ENCODE measurements at regions not wholly inside any gene's neighbourhood (a gene's known extent, or its start where the extent isn't known, plus 50 kb on each side); places are given as distances from the start of the nearest gene placed in this dataset.
"Not testable (repeated sequence)": the region's sequence is repeated elsewhere in the genome, so short reads cannot be mapped to it uniquely, and the experiment has no call there.

DNA sequence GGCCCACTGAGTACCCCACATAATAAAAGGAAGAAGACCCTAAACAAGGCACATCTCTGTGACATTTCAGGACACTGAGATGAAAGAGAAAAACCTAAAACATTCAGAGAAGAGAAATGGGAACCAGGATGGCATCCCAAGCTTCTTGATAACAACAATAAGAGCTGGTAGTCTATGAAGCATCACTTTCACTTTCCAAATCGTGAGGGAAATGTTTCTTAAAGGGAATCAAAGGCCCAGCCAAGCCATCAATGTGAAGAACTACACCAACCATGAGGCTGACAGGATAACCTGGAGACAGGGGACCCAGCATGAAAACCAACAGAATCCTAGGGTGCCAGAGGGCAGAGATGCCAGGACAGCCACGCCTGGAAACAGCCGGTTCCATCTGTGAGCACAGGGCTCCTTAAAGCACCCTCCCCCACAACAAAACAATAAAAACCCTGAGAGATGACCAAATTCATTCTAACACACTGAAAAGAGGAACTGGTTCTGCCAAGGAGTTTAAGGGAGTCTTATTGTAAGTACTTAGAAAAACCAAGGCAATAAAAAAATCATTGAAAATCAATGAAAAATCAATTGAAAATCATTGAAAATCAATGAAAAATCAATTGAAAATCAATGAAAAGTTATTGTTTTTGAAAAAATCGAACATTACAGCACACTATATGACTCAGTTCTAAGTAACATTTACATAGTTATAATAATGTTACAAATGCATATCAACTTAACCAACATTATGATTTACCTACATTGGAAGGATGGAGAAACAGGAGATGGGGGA is 141.5 kb upstream of the ERG start:
- TF ChIP-seq, protein P1, sequence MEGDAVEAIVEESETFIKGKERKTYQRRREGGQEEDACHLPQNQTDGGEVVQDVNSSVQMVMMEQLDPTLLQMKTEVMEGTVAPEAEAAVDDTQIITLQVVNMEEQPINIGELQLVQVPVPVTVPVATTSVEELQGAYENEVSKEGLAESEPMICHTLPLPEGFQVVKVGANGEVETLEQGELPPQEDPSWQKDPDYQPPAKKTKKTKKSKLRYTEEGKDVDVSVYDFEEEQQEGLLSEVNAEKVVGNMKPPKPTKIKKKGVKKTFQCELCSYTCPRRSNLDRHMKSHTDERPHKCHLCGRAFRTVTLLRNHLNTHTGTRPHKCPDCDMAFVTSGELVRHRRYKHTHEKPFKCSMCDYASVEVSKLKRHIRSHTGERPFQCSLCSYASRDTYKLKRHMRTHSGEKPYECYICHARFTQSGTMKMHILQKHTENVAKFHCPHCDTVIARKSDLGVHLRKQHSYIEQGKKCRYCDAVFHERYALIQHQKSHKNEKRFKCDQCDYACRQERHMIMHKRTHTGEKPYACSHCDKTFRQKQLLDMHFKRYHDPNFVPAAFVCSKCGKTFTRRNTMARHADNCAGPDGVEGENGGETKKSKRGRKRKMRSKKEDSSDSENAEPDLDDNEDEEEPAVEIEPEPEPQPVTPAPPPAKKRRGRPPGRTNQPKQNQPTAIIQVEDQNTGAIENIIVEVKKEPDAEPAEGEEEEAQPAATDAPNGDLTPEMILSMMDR (IDR thresholded peaks at IDR 0.05; ENCODE audit: poor library complexity, severe bottlenecking), result no peak
- ATAC-seq (ENCODE audit: low read depth) (no peak; the same call in 2 of the 3 replicates), DNase-seq (ENCODE audit: low spot score) (no peak)
- H3K9me3 ChIP-seq (ENCODE audit: severe bottlenecking), result no peaks in the 10 kb centered on the region
- H3K4me3 ChIP-seq (ENCODE audit: severe bottlenecking), result no peak overlapping the region
- no peaks in the 10 kb centered on the region for H3K36me3 ChIP-seq (ENCODE audit: low read depth)
- H3K4me1 ChIP-seq (ENCODE audit: insufficient read depth, poor library complexity, severe bottlenecking), result peaks cover 8% of the 10 kb centered on the region
- H3K27me3 ChIP-seq (ENCODE audit: insufficient read depth, poor library complexity, severe bottlenecking), result no peaks in the 10 kb centered on the region
- H3K27ac ChIP-seq (ENCODE audit: poor library complexity, severe bottlenecking), result no peak overlapping the region

DNA sequence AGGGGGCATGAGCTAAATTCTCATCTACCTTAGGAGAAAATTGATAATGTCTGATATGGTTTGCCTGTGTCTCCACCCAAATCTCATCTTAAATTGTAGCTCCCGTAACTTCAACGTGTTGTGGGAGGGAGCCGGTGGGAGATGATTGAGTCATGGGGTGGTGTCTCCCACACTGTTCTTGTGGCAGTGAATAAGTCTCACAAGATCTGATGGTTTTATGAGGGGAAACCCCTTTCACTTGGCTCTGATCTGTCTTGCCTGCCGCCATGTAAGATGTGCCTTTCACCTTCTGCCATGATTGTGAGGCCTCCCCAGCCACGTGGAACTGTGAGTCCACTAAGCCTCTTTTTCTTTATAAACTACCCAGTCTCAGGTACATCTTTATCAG is 142.1 kb upstream of the ERG start:
- H3K36me3 ChIP-seq (ENCODE audit: low read depth); H3K9me3 ChIP-seq (ENCODE audit: severe bottlenecking); H3K27me3 ChIP-seq (ENCODE audit: insufficient read depth, poor library complexity, severe bottlenecking); ATAC-seq (ENCODE audit: low read depth); H3K27ac ChIP-seq (ENCODE audit: poor library complexity, severe bottlenecking); H3K4me3 ChIP-seq (ENCODE audit: severe bottlenecking); DNase-seq (ENCODE audit: low spot score): not testable (repeated sequence)
- peaks cover 13% of the 10 kb centered on the region for H3K4me1 ChIP-seq (ENCODE audit: insufficient read depth, poor library complexity, severe bottlenecking)

DNA sequence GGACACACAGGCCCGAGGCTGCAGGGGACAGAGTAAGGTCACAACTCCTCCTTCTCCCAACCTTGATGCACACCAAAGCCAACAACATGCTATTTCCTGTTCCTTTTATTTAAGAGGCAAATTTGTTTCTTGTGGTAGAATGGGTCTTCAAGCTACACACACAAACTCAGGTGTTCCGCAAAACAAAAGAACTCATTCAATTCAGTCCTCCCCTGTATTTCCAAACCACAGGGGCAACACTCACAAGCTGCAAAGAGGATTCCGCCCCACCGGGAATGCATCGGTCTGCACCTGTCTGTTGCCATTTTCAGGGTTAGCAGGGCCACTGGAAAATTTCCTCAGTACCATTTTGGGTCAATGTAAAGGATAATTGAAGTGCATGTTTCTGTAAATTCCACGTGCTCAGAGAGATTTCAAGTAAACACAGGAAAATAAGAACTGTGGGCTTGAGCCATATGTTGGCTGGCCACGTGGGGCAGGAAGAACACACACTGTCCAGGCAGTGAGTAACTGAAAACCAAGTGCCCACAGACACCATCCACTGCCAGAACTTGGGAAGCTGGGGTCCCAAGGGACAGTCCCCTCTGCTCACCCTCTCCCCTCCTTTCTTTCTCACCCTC is 145.2 kb upstream of the ERG start:
- DNase-seq (ENCODE audit: low spot score) (no peak), ATAC-seq (ENCODE audit: low read depth) (no peak)
- no peaks in the 10 kb centered on the region for H3K9me3 ChIP-seq (ENCODE audit: severe bottlenecking)
- no peak overlapping the region for H3K4me3 ChIP-seq (ENCODE audit: severe bottlenecking)
- H3K36me3 ChIP-seq (ENCODE audit: low read depth), result no peaks in the 10 kb centered on the region
- H3K27me3 ChIP-seq (ENCODE audit: insufficient read depth, poor library complexity, severe bottlenecking), result no peaks in the 10 kb centered on the region
- no peak overlapping the region for H3K27ac ChIP-seq (ENCODE audit: poor library complexity, severe bottlenecking)
- TF ChIP-seq, protein P1 (IDR thresholded peaks at IDR 0.05; ENCODE audit: poor library complexity, severe bottlenecking), result no peak
- peaks cover 29% of the 10 kb centered on the region for H3K4me1 ChIP-seq (ENCODE audit: insufficient read depth, poor library complexity, severe bottlenecking)

DNA sequence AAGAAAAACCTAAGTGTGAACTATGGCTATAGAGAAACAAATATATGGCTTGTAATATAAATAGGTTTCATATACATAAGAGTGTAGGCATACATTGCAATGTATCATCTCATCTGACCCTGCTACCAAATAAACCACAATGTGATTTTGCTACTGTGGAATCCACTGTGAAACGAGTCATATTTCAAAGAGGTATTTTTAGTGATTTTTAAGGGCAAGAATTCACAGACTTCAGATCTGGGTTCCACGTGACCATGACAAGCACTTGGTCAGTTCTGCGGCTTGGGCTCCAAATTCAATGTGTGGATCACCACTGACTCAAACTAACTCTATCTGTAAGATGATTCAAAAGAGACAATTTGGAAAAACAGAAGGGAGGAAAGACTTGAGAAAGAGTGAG is 147.0 kb upstream of the ERG start:
- Histone ChIP-seq H3K27me3 (ENCODE audit: insufficient read depth, poor library complexity, severe bottlenecking) (no peaks in the 10 kb centered on the region), H3K27ac (ENCODE audit: poor library complexity, severe bottlenecking) (peak overlapping the region; percentile 48), H3K36me3 (ENCODE audit: low read depth) (no peaks in the 10 kb centered on the region), H3K9me3 (ENCODE audit: severe bottlenecking) (no peaks in the 10 kb centered on the region), H3K4me3 (ENCODE audit: severe bottlenecking) (no peak overlapping the region), H3K4me1 (ENCODE audit: insufficient read depth, poor library complexity, severe bottlenecking) (peaks cover 23% of the 10 kb centered on the region)
- TF ChIP-seq, protein P1 (IDR thresholded peaks at IDR 0.05; ENCODE audit: poor library complexity, severe bottlenecking), result no peak
- no peak for DNase-seq (ENCODE audit: low spot score)
- peak; percentile 81 for ATAC-seq (ENCODE audit: low read depth)

DNA sequence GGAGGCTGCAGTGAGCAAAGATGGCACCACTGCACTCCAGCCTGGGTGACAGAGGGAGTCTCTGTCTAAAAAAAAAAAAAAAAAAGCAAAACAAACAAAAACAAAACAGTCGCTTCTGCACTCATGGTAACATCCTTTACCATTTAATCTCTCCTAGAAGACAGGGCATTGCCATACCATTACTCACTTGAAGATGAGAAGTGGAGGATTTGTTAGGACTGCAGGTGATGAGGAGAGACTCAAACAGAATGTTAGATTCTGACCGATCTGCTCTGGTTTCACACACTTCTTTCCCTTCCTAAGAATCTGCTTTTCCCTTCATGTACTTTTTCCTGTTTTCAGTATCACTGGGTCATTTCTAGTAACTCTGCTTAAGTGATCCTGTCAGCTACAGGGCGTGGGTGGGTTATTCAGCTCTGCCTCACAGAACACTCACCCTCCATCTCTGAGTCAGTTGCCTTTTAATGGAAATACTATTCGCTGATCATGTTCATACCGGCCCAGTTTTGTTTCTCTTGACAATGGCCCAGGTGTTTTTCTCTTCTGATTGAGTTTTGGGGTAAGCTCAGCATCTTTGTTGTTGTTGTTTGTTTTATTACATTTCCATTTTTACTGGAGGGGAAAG is 148.0 kb upstream of the ERG start:
- H3K36me3 ChIP-seq (ENCODE audit: low read depth), result no peaks in the 10 kb centered on the region
- H3K9me3 ChIP-seq (ENCODE audit: severe bottlenecking), result no peaks in the 10 kb centered on the region
- no peak overlapping the region for H3K4me3 ChIP-seq (ENCODE audit: severe bottlenecking)
- peaks cover 23% of the 10 kb centered on the region for H3K4me1 ChIP-seq (ENCODE audit: insufficient read depth, poor library complexity, severe bottlenecking)
- H3K27ac ChIP-seq (ENCODE audit: poor library complexity, severe bottlenecking), result peak overlapping the region; percentile 48
- peak; percentile 92 for ATAC-seq (ENCODE audit: low read depth)
- DNase-seq (ENCODE audit: low spot score), result no peak
- no peaks in the 10 kb centered on the region for H3K27me3 ChIP-seq (ENCODE audit: insufficient read depth, poor library complexity, severe bottlenecking)
- TF ChIP-seq, protein P1 (IDR thresholded peaks at IDR 0.05; ENCODE audit: poor library complexity, severe bottlenecking), result no peak
